GM21723 (cell line): ENCODE measurements at regions not wholly inside any gene's neighbourhood (a gene's known extent, or its start where the extent isn't known, plus 50 kb on each side); places are given as distances from the start of the nearest gene placed in this dataset.
"Not testable (repeated sequence)": the region's sequence is repeated elsewhere in the genome, so short reads cannot be mapped to it uniquely, and the experiment has no call there.

Experiments used
- ATAC-seq: cut with Tn5 transposase; IDR thresholded peaks from one replicate; pipeline ENCODE4 v1.9.1; 2021; ENCODE audit warnings: mild to moderate bottlenecking, moderate library complexity; ENCODE audit not compliant: unreplicated experiment

DNA sequence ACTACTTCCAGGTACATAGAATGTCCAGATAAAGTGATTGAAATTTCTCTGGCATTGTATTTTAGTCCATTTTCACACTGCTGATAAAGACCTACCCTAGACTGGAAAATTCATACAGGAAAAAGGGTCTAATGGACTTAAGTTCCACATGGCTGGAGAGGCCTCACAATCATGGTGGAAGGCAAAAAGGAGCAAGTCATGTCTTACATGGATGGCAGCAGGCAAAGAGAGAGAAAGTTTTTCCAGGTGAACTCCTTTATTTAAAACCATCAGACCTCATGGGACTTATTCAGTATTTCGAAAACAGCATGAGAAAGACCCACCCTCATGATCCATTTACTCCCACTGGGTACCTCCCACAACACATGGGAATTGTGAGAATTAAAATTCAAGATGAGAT, 1359.7 kb upstream of the RAG2 start:
- no peak for ATAC-seq

DNA sequence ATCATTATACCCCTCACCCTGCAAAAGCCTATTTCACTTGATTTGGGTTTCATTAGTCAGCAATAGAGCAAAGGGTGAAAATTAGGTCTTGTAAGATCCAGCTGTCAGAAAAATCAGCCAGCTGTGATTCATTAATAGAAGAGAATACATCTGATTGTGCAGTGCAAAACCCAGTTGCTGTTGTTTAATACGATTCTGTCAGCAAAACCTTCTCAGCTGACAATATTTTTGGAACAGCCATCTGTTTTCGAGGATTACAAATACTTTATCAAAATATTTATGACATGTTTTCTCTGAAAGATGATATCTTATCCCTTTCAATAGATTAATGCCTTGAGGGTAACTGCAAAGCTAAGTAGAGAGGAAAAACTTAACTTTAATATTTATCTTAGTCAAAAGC, 1354.0 kb upstream of the RAG2 start:
- no peak for ATAC-seq

DNA sequence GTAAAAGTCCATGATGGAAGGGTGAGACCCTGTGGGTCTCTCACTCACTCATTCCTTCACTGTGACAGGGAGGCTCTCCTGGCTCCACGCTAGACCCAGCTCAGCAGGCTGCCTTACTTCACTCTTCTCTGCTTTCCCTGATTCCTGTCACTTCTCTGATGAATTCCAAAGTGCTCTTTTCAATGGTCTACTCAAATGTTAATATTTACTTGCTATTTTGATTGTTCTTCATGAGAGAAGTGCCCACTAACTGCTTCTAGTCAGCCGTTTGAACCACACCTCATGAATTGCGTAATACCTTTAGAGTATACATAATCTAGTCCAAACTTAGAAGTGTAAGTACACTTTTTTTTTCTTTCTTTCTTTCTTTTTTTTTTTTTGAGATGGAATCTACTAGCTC, 1350.2 kb upstream of the RAG2 start:
- ATAC-seq: no peak

DNA sequence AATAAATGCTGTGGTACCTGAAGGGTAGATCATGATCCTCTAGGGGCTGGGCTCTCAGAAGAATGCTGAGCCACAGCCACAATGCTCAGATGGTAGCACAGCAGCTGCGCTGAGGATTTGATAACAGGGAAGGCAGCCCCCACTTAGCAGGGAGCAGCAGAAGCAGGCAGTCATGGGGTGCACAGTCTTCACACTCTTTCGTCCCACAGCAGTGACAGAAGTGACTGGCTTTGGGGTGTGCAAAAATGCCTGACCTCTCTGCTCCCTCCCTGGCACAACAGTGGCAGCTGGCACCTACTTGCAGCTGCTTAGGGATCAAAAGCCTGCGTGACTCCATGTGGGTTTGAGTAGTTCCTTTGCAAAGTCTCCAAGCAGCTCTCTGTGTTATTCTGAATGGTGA, 1349.8 kb upstream of the RAG2 start:
- no peak for ATAC-seq

DNA sequence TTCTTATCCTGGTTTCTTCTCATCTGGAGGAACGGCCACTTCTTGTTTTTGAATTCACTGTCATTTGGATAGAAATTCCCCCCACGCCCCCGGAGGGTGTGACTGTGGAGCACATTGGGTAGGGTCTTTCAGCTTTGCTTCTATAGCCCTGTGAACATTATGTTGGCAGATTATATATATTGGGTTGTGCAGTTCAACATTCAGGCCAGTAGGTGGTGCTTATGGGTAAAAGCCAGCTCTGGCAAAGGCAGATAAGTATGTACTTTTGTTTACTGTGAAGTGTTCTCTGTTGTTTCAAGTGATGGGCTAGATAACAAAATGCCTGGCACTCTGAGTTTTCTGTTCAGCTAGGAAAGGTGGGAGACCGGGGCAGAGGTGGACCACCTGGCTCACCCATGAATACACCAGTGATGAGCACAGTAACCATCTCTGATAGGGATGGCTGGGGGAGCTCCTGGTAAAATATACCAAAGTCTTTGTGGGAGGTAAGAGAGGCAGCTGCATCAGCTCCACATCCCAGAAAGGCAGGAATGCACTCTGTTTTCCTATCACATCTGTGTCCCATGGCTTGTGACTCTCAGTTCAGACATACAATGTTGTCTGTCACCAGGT, 1348.2 kb upstream of the RAG2 start:
- peak; percentile 82 for ATAC-seq

DNA sequence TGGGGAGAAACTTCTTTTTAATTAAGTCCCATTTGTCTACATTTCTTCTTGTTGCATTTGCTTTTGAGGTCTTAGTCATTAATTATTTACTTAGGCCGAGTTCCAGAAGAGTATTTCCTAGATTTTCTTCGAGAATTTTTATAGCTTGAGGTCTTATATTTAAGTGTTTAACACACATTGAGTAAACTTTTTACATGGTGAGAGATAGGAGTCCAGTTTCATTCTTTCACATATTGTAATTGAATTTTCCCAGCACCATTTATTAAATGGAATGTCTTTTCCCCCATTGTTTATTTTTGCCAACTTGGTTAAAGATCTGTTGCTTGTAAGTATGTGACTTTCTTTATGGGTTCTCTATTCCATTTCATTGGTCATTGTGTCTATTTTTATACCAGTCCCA, 1344.0 kb upstream of the RAG2 start:
- no peak for ATAC-seq

DNA sequence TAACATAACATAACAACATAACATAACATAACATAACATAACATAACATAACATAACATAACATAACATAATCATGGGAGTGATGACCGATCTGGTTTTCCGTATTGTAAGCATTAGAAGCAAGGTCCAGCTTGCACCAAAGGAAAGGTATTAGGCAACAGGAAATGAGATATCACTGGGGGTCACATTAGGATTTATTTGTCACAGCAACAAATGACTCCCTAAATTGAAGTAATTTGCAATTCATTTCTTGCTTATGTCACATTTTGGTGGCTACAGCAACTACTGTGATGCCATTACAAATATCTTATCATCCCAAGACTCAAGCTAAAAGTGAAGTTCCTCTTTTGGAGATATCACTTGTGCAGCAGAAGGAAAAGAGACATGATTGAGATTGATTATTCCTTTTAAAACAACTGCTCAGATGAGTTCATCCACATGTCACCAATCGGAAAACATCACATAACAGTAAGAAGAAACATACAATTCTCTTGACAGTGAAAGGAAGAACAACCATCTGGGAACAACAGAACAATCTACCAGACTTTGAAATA, 1331.1 kb upstream of the RAG2 start:
- ATAC-seq: no peak

DNA sequence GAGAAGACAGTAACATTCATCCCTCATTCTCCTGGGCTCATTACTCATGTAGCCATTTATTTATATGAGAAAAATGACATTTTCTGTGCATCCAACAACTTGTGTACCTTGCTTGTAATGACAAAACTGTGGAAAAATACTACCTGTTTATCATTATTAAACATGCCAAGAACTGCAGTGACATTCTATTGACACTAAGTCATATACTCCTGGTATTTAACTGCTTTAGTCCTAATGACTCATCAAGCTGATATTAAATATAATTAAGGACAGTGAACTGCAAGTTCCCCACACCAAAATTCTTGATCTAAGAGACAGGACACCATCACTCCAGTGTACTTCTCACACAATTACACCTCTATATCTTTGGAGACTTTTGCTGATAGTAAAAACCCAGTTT, 1328.7 kb upstream of the RAG2 start:
- ATAC-seq: no peak

DNA sequence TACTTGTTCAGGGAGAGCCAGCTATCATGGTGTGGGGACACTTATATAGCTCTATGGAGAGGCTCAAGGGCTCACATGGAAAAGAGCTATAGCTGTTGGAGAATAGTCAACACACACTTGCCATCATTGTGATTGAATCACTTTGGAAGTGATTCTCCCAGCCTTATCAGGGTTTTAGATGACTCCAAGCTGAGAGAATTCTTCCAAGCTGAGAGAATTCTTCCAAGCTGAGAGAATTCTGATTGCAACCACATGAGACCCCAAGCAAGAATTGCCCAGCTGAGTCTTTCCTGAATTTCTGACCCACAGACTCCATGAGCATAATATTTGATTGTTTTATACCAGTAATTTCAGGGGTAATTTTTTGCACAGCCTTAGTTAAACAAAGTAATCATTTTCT, 1318.3 kb upstream of the RAG2 start:
- ATAC-seq: no peak

DNA sequence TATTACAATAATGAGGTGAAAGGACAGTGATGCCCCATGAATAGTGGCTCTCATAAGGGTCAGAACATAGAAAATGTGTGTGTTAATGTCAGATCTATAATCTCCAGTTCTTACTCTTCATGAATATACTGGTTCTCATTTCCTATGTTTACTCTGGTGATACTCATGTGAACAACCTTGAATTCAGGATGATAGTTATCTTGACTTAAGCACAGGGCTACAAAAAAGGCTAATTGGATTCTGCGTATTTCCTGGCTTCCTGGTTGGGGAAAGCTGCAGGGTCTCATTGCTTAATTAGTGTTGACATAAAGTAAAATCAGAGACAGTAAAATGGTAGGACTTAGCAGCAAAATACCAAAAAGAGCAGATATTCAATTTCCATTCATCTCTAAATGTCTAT, 1316.8 kb upstream of the RAG2 start:
- ATAC-seq: no peak

DNA sequence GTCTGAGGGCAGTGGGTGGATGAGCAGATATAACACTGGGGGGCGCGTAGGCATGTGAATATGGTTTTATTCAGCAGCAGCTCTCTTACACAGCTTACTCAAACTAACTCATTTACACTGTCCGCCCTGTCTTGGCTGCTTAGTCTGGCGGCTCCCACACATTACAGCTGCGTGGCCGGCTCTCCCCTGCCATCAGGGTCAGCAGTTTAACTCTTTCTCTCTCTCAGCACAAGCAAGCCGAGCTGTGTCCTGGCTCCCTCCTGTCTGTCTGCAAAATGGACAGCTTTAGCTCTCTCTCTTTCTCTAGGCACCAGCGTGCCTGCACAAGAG, 1310.1 kb upstream of the RAG2 start:
- ATAC-seq: no peak

DNA sequence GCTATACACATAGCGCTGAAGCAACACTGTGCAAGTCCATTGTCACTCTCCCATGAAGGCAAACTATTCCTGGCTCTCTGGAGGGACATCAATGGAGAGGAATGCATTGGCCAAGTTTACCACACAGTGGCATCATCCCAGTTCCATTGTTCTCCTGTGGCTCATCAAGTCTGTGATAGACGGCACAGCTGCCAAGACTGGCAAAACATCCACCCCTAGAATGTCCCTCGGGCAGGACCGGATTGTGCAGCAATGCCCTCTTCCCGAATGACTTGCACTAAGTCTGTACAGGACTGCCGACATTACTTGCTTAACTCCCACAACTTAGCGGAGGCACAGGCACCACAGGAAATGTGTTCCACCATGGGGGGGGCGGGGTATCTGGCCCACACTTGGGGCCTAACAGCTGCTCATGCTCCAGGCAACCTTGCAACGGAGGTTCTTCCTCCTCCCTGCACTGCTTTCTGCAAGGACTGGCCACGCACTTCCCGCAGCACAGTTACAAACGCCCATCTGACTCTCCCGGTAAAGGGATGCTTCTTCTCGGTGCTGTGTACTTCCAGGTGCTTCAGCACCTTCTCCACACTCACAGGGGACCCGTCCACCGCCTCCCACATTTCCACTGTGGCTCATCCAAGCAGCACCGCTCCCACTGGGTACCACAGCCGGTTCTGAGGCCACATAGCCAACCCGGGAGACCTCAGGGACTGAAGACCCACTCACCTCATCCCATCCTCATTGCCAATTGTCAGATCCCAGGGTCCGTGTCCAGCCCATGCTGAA, 1309.6 kb upstream of the RAG2 start:
- ATAC-seq: no peak

DNA sequence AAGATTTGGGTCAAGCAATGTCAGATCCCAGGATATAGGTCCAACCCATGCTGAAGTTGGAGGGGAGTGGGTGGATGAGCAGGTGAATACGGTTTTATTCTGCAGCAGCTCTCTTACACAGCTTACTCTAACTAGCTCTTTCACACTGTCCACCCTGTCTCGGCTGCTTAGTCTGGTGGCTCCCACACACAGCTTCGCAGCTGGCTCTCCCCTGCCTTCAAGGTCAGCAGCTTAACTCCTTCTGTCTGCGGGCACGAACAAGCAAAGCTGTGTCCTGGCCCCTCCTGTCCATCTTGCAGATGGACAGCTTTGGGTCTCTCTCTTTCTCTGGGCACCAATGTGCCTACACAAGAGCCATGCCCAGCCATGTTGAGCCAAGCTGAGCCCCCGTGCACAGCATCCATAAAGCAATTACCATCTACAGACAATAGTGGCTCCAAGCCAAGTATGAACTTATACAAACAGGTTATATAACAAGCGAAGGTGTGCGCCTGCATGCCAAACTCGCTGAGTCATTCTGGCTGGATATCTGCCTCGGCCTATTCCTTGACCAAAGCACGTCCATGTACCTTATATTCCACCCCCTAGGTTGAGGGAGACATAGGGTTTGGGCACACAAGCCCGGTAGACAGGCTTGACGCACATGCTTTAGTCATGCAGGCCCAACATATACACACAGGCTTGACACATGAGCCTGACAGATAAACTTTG, 1307.8 kb upstream of the RAG2 start:
- ATAC-seq: no peak

DNA sequence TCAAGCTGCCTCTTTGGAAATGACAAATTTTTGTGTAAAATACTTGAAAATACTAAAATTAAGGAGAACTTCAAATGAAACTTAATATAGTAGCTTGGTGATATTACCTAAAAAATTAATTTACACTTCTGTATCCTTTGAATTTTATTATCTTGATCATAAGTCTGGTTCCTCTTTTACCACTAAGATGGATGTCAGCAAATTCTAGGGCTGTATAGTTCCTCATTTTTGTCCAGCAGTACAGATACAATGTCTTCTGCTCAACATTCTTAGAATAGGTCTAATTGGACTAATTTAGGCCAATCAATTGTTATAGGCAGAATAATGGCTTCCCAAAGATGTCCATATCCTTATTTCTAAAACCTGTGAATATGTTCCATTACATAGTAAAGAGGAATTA, 1298.0 kb upstream of the RAG2 start:
- ATAC-seq: no peak

DNA sequence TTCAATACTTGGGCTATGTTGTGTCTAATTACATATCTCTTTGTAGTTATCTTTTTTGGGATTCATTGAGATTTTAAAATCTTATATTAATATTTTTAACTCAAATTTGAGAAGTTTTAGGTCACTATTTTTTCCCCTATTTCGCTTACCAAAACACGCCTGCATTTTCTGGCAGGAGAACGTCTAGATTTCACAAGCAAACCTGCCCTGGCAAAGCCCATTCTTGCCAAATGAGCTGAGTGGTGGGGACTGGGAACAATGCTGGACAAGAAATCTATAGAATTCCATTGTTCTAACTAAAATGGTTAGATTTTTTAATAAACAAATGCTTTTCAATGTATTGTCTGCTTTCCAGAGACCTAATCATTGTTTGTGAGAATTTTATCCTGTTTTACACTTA, 1283.7 kb upstream of the RAG2 start:
- ATAC-seq: no peak

DNA sequence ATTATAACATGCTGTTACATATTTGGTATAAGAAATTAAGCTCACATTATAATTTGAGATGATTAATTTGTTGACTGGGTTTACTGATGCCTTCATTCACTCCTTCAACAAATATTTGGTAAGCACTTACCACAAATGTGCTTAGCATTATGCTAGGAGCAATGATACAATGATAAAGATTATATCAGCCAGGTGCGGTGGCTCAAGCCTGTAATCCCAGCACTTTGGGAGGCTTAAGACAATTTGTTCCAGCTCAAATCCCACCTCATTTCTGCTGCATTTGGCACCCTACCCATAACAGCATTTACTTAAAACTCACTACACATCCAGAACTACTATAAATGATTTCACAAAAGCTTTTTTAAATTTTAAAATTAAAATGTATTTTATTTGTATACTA, 1263.6 kb upstream of the RAG2 start:
- ATAC-seq: no peak

DNA sequence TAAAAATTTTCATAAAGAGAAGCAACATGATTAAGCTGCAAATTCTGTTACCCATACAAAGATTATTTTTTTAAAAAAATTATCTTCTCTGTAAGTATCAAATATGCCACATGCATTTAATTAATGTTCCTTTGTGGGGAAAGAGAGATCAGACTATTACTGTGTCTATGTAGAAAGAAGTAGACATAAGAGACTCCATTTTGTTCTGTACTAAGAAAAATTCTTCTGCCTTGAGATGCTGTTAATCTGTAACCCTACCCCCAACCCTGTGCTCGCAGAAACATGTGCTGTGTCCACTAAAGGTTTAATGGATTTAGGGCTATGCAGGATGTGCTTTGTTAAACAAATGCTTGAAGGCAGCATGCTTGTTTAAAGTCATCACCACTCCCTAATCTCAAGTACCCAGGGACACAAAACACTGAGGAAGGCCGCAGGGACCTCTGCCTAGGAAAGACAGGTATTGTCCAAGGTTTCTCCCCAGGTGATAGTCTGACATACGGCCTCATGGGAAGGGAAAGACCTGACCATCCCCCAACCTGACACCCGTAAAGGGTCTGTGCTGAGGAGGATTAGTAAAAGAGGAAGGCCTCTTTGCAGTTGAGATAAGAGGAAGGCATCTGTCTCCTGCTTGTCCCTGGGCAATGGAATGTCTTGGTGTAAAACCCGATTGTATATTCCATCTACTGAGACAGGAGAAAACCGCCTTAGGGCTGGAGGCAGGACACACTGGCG, 1260.9 kb upstream of the RAG2 start:
- ATAC-seq: not testable (repeated sequence)

DNA sequence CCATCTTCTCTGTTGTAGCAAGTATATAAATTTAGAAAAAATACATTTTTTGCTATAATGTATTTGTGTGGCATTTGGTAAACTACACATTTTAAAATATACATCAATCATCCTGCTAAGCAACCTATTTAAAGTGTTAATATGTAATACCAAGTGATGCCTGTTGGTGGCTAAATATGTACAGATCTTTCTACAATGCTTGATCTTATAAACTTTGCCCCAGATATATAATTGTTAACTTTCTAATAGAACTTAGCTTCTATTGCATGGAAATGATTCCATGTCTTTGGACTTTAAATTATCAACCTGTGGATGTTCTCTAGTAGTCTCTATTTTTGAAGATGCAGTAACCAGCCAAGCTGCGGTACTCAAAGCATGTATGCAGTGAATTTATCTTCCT, 1260.4 kb upstream of the RAG2 start:
- ATAC-seq: no peak

DNA sequence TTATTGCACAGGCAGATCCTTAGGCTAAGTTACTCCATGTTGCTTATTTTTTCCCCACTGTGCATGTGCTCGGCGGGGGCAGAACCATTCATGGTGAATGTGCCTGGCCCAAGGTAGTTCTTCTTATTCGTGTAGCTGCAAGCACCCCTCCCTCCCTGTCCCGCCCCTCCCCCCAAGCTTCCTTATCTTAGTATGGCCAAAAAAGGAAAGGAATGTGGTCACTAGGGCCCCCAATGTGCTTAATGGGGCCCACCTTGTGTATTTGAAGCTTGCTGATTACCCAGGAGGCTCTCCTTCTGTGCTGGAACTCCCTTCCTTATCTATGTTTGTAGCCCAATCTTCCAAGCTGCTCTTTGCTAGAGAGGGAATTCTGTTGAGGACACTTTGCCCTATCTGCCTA, 1259.7 kb upstream of the RAG2 start:
- no peak for ATAC-seq

DNA sequence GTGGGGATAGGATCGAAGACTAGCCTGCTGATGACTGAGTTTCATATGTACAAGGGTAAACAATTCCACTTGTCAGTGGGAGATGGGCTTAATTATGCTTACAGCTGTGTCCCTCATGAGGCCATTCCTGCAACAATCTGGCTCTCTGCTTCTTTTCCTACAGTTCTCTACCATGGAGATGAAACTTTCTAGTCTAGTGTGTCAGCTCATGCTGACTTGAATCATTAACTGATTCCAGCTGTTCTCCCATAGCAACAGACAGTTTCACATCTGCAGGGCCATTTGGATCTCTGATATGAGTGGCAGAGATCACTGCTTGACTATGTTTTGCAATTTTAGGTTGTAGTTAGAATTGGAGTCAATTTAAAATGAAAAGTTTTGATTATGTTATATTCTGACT, 1251.7 kb upstream of the RAG2 start:
- no peak for ATAC-seq

DNA sequence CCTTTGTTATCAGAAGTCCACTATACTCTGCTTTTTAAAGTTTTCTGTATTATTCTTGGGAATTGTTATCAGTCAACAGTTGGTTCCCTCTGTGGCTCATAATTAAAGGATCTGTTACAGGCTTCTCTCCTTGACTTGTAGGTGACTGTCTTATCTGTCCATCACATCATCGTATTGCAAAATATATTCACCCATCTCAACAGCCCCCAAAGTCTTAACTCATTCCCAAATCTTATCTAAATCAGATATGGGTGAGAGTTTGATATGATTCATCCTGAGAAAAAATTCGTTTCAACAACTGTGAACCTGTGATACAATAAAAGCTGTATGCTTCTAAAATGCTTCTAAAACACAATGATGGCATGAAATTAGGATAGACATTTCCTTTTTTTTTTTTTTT, 1245.6 kb upstream of the RAG2 start:
- ATAC-seq: no peak
